H4 (cell line): ENCODE measurements at regions not wholly inside any gene's neighbourhood (a gene's known extent, or its start where the extent isn't known, plus 50 kb on each side); places are given as distances from the start of the nearest gene placed in this dataset.

Experiments used
- DNase-seq: peaks from one replicate; pipeline ENCODE4 v3.0.0-alpha.2; 2015; ENCODE audit warnings: low spot score

- DNase-seq, result no peak
Observed at GRCh38 chr4:19999276-19999675, 252.4 kb upstream of the SLIT2 start.

- DNase-seq, result no peak
Observed at GRCh38 chr4:19993242-19993641, 258.5 kb upstream of the SLIT2 start.

GRCh38 chr4:19992471-19993093, 259.1 kb upstream of the SLIT2 start:
- DNase-seq, result no peak

- no peak for DNase-seq
Observed at GRCh38 chr4:19987746-19988145, 264.0 kb upstream of the SLIT2 start.

- DNase-seq, result no peak
Observed at GRCh38 chr4:19983072-19983471, 268.6 kb upstream of the SLIT2 start.

- DNase-seq, result no peak
Observed at GRCh38 chr4:19982556-19982955, 269.1 kb upstream of the SLIT2 start.

GRCh38 chr4:19971829-19972228, 279.9 kb upstream of the SLIT2 start:
- no peak for DNase-seq

- no peak for DNase-seq
Observed at GRCh38 chr4:19969492-19969891, 282.2 kb upstream of the SLIT2 start.

GRCh38 chr4:19961091-19961490, 290.6 kb upstream of the SLIT2 start:
- DNase-seq, result no peak

GRCh38 chr4:19958848-19959247, 292.9 kb upstream of the SLIT2 start:
- DNase-seq, result no peak

GRCh38 chr4:19947349-19947748, 304.4 kb upstream of the SLIT2 start:
- DNase-seq, result peak; percentile 42

- DNase-seq, result peak; percentile 79
Observed at GRCh38 chr4:19945979-19946380, 305.7 kb upstream of the SLIT2 start.

- peak; percentile 27 for DNase-seq
Observed at GRCh38 chr4:19945501-19945900, 306.2 kb upstream of the SLIT2 start.

- DNase-seq, result no peak
Observed at GRCh38 chr4:19944806-19945205, 306.9 kb upstream of the SLIT2 start.

- no peak for DNase-seq
Observed at GRCh38 chr4:19944251-19944650, 307.5 kb upstream of the SLIT2 start.

GRCh38 chr4:19941434-19941833, 310.3 kb upstream of the SLIT2 start:
- DNase-seq, result no peak

GRCh38 chr4:19940861-19941260, 310.8 kb upstream of the SLIT2 start:
- DNase-seq, result no peak

- DNase-seq, result no peak
Observed at GRCh38 chr4:19936476-19936875, 315.2 kb upstream of the SLIT2 start.

GRCh38 chr4:19930742-19931141, 321.0 kb upstream of the SLIT2 start:
- DNase-seq, result no peak

- DNase-seq, result no peak
Observed at GRCh38 chr4:19927381-19927780, 324.3 kb upstream of the SLIT2 start.

GRCh38 chr4:19925516-19925915, 326.2 kb upstream of the SLIT2 start:
- DNase-seq, result no peak

- DNase-seq, result no peak
Observed at GRCh38 chr4:19924761-19925160, 326.9 kb upstream of the SLIT2 start.

- DNase-seq, result no peak
Observed at GRCh38 chr4:19915276-19915675, 336.4 kb upstream of the SLIT2 start.

- DNase-seq, result no peak
Observed at GRCh38 chr4:19913650-19914049, 338.1 kb upstream of the SLIT2 start.
